Body of pancreas (tissue), 4 donors: ENCODE measurements at regions not wholly inside any gene's neighbourhood (a gene's known extent, or its start where the extent isn't known, plus 50 kb on each side); places are given as distances from the start of the nearest gene placed in this dataset.

ENCODE experiments used
- ATAC-seq: fragments of 150-250 bp; one replicate; pipeline ENCODE4 v1.9.1; 2016
- DNase-seq, 4 donors: peaks; one replicate each; pipeline ENCODE4 v3.0.0-alpha.2; 2019
- H3K27ac ChIP-seq, 4 donors: fragments of 200-600 bp; sonication (generic); 1 replicate in 3 of 4; 2 replicates in 1 of 4; pipeline versions ENCODE4 v1.5.1 to v1.6.1; 2016 to 2019; ENCODE audit warnings: mild to moderate bottlenecking in 1 of 4, mixed read lengths in 1 of 4, moderate library complexity in 1 of 4
- H3K27me3 ChIP-seq, 2 donors: fragments of 200-600 bp; sonication (generic); one replicate each; pipeline ENCODE4 v1.6.0; 2016; ENCODE audit warnings: mild to moderate bottlenecking in 1 of 2
- H3K36me3 ChIP-seq, 2 donors: fragments of 200-600 bp; sonication (generic); replicated peaks in 1 of 2; 2 replicates each; pipeline ENCODE4 v1.5.1; 2016; ENCODE audit warnings: low read depth in 2 of 2; ENCODE audit not compliant: insufficient read depth in 1 of 2
- H3K4me1 ChIP-seq: fragments of 200-600 bp; sonication (generic); one replicate; pipeline ENCODE4 v1.6.0; 2016
- H3K4me3 ChIP-seq, 2 donors: fragments of 200-600 bp; sonication (generic); 1 replicate in 1 of 2; 2 replicates in 1 of 2; pipeline ENCODE4 v1.5.1; 2016 to 2019
- H3K9me3 ChIP-seq, 3 donors: fragments of 200-600 bp; sonication (generic); 1 replicate in 2 of 3; 2 replicates in 1 of 3; pipeline ENCODE4 v1.5.1; 2016
- CTCF ChIP-seq, 7 experiments: fragments of 450-650 bp in 4 of 7; fragments of 200-600 bp in 3 of 7; sonication (generic) in 3 of 7; IDR thresholded peaks; one replicate each; pipeline ENCODE4 v1.5.1; 2016 to 2019; ENCODE audit warnings: antibody characterized with exemption in 7 of 7
- POLR2A ChIP-seq, 3 donors: fragments of 450-650 bp; IDR thresholded peaks; one replicate each; pipeline ENCODE4 v1.6.1; 2016; ENCODE audit warnings: antibody characterized with exemption in 3 of 3, mild to moderate bottlenecking in 2 of 3
- WGBS, 2 donors: methylation state at CpG; one replicate each; pipeline ENCODE4 v1.1.5; 2017; 5-methylcytosine and 5-hydroxymethylcytosine counted together
- intact Hi-C: fragments of 100-400 bp; cut with DNase I; formaldehyde crosslinking; loops from one replicate; pipeline ENCODE4 v1.15.1; 2023

- intact Hi-C loops = no loop called here
- peaks cover 24% of the 10 kb centered on the region for H3K4me1 ChIP-seq
- H3K27ac ChIP-seq = no peak overlapping the region
- ATAC-seq (peak; percentile 41), DNase-seq (peak in 3 of 4 donors; percentile 28 to 42 (median 31))
- no peaks in the 10 kb centered on the region for H3K27me3 ChIP-seq
- peak in 5 of 7 experiments; percentile 30 to 42 (median 39) for TF ChIP-seq CTCF (IDR thresholded peaks at IDR 0.05)
- TF ChIP-seq POLR2A (IDR thresholded peaks at IDR 0.05) = no peak
- H3K9me3 ChIP-seq = no peaks in the 10 kb centered on the region
- no peaks in the 10 kb centered on the region for H3K36me3 ChIP-seq
- 55 to 62% methylated on average over 2 of the region's 2 CpGs for WGBS, 2 donors
- H3K4me3 ChIP-seq = no peak overlapping the region
Observed at GRCh38 chr5:81838307-81838906, 87.5 kb upstream of the SSBP2 start.

- Histone ChIP-seq H3K27me3 (no peaks in the 10 kb centered on the region), H3K9me3 (no peaks in the 10 kb centered on the region), H3K4me1 (peaks cover 17% of the 10 kb centered on the region), H3K27ac (no peak overlapping the region), H3K36me3 (no peaks in the 10 kb centered on the region), H3K4me3 (no peak overlapping the region)
- intact Hi-C loops = no loop called here
- WGBS, 2 donors = 91 to 92% methylated on average over 4 of the region's 4 CpGs
- TF ChIP-seq POLR2A (IDR thresholded peaks at IDR 0.05) (no peak), CTCF (IDR thresholded peaks at IDR 0.05) (no peak)
- DNase-seq (no peak), ATAC-seq (no peak)
Observed at GRCh38 chr5:81837667-81838306, 86.9 kb upstream of the SSBP2 start.

GRCh38 chr5:81835814-81836367 lies 85.0 kb upstream of the SSBP2 start:
- Histone ChIP-seq H3K4me3 (no peak overlapping the region), H3K9me3 (no peaks in the 10 kb centered on the region), H3K27me3 (no peaks in the 10 kb centered on the region), H3K36me3 (no peaks in the 10 kb centered on the region), H3K4me1 (peaks cover 7% of the 10 kb centered on the region), H3K27ac (no peak overlapping the region)
- TF ChIP-seq CTCF (IDR thresholded peaks at IDR 0.05) (no peak), POLR2A (IDR thresholded peaks at IDR 0.05) (no peak)
- DNase-seq = no peak
- intact Hi-C loops = no loop called here
- ATAC-seq = peak; percentile 65
- 74 to 79% methylated on average over 4 of the region's 4 CpGs for WGBS, 2 donors

GRCh38 chr5:81834021-81834660 lies 83.2 kb upstream of the SSBP2 start:
- Histone ChIP-seq H3K36me3 (no peaks in the 10 kb centered on the region), H3K4me3 (no peak overlapping the region), H3K27ac (no peak overlapping the region), H3K4me1 (no peaks in the 10 kb centered on the region), H3K9me3 (no peaks in the 10 kb centered on the region), H3K27me3 (no peaks in the 10 kb centered on the region)
- no peak for DNase-seq
- TF ChIP-seq CTCF (IDR thresholded peaks at IDR 0.05) (no peak), POLR2A (IDR thresholded peaks at IDR 0.05) (no peak)
- WGBS, 2 donors = 89 to 94% methylated on average over 11 of the region's 11 CpGs
- ATAC-seq = no peak
- intact Hi-C loops = no loop called here
